ENCODE measurements at regions not wholly inside any gene's neighbourhood (a gene's known extent, or its start where the extent isn't known, plus 50 kb on each side); places are given as distances from the start of the nearest gene placed in this dataset.

- no peak for DNase-seq
- Mint-ChIP-seq H3K4me3 (no peak overlapping the region), H3K27ac (no peak overlapping the region), H3K9me3 (peaks cover 7% of the 10 kb centered on the region), H3K36me3 (ENCODE audit: low read depth) (no peaks in the 10 kb centered on the region), H3K27me3 (no peaks in the 10 kb centered on the region), H3K4me1 (no peaks in the 10 kb centered on the region)
- ChIA-PET CTCF (no interaction called here), POLR2A (no interaction called here)
Measured at GRCh38 chr2:19009510-19009909, 348.9 kb downstream of the OSR1 start.

GRCh38 chr2:19003554-19003953 lies 354.9 kb downstream of the OSR1 start:
- DNase-seq: no peak
- H3K27me3 Mint-ChIP-seq: no peaks in the 10 kb centered on the region
- peaks cover 4% of the 10 kb centered on the region for H3K9me3 Mint-ChIP-seq
- POLR2A ChIA-PET: no interaction called here
- no peak overlapping the region for H3K27ac Mint-ChIP-seq
- H3K4me1 Mint-ChIP-seq: no peaks in the 10 kb centered on the region
- H3K4me3 Mint-ChIP-seq: no peak overlapping the region
- CTCF ChIA-PET: no interaction called here
- no peaks in the 10 kb centered on the region for H3K36me3 Mint-ChIP-seq (ENCODE audit: low read depth)

- POLR2A ChIA-PET: no interaction called here
- H3K4me1 Mint-ChIP-seq: no peaks in the 10 kb centered on the region
- H3K27me3 Mint-ChIP-seq: no peaks in the 10 kb centered on the region
- DNase-seq: no peak
- CTCF ChIA-PET: no interaction called here
- H3K36me3 Mint-ChIP-seq (ENCODE audit: low read depth): no peaks in the 10 kb centered on the region
- no peak overlapping the region for H3K27ac Mint-ChIP-seq
- no peaks in the 10 kb centered on the region for H3K9me3 Mint-ChIP-seq
- no peak overlapping the region for H3K4me3 Mint-ChIP-seq
Measured at GRCh38 chr2:19000776-19001175, 357.6 kb downstream of the OSR1 start.

GRCh38 chr2:18999198-18999597 lies 359.2 kb downstream of the OSR1 start:
- Mint-ChIP-seq H3K4me3 (no peak overlapping the region), H3K27me3 (no peaks in the 10 kb centered on the region), H3K36me3 (ENCODE audit: low read depth) (no peaks in the 10 kb centered on the region), H3K9me3 (no peaks in the 10 kb centered on the region), H3K27ac (no peak overlapping the region), H3K4me1 (no peaks in the 10 kb centered on the region)
- CTCF ChIA-PET: no interaction called here
- POLR2A ChIA-PET: no interaction called here
- no peak for DNase-seq

GRCh38 chr2:18998491-18998890 lies 359.9 kb downstream of the OSR1 start:
- Mint-ChIP-seq H3K9me3 (no peaks in the 10 kb centered on the region), H3K36me3 (ENCODE audit: low read depth) (no peaks in the 10 kb centered on the region), H3K27me3 (no peaks in the 10 kb centered on the region), H3K4me3 (no peak overlapping the region), H3K27ac (no peak overlapping the region), H3K4me1 (no peaks in the 10 kb centered on the region)
- ChIA-PET POLR2A (no interaction called here), CTCF (interaction anchor here (0.6 kb wide), 1 partner anchor 46 kb away, joined by 3 read pairs; no protein-coding TSS in a partner anchor)
- no peak for DNase-seq

- no peaks in the 10 kb centered on the region for H3K27me3 Mint-ChIP-seq
- POLR2A ChIA-PET: no interaction called here
Measured at GRCh38 chr2:18993756-18994338, 364.6 kb downstream of the OSR1 start.

GRCh38 chr2:18991177-18992168 lies 366.9 kb downstream of the OSR1 start:
- no peaks in the 10 kb centered on the region for H3K4me1 Mint-ChIP-seq
- H3K4me3 Mint-ChIP-seq: no peak overlapping the region
- H3K27me3 Mint-ChIP-seq: no peaks in the 10 kb centered on the region
- no peak overlapping the region for H3K27ac Mint-ChIP-seq
- POLR2A ChIA-PET: no interaction called here
- DNase-seq: no peak
- H3K36me3 Mint-ChIP-seq (ENCODE audit: low read depth): no peaks in the 10 kb centered on the region
- no peaks in the 10 kb centered on the region for H3K9me3 Mint-ChIP-seq
- CTCF ChIA-PET: no interaction called here

More at GRCh38 chr2:18993756-18994338, 364.6 kb downstream of the OSR1 start:
- Mint-ChIP-seq H3K4me3 (no peak overlapping the region), H3K36me3 (ENCODE audit: low read depth) (no peaks in the 10 kb centered on the region), H3K27ac (no peak overlapping the region), H3K4me1 (no peaks in the 10 kb centered on the region), H3K9me3 (no peaks in the 10 kb centered on the region)
- DNase-seq: no peak
- CTCF ChIA-PET: no interaction called here

- no peak for DNase-seq
- POLR2A ChIA-PET: no interaction called here
- Mint-ChIP-seq H3K4me3 (no peak overlapping the region), H3K36me3 (ENCODE audit: low read depth) (no peaks in the 10 kb centered on the region), H3K27me3 (no peaks in the 10 kb centered on the region), H3K4me1 (no peaks in the 10 kb centered on the region), H3K9me3 (no peaks in the 10 kb centered on the region), H3K27ac (no peak overlapping the region)
- CTCF ChIA-PET: interaction anchor here (0.6 kb wide), 1 partner anchor 667 kb away, joined by 5 read pairs; no protein-coding TSS in a partner anchor
Measured at GRCh38 chr2:18988631-18989232, 369.7 kb downstream of the OSR1 start.

GRCh38 chr2:18987592-18988073 lies 370.8 kb downstream of the OSR1 start:
- Mint-ChIP-seq H3K27ac (no peak overlapping the region), H3K9me3 (no peaks in the 10 kb centered on the region), H3K4me3 (no peak overlapping the region), H3K36me3 (ENCODE audit: low read depth) (no peaks in the 10 kb centered on the region), H3K27me3 (no peaks in the 10 kb centered on the region), H3K4me1 (no peaks in the 10 kb centered on the region)
- ChIA-PET CTCF (no interaction called here), POLR2A (no interaction called here)
- DNase-seq: no peak

- H3K4me1 Mint-ChIP-seq: no peaks in the 10 kb centered on the region
- no peak overlapping the region for H3K27ac Mint-ChIP-seq
- H3K27me3 Mint-ChIP-seq: no peaks in the 10 kb centered on the region
- no peaks in the 10 kb centered on the region for H3K9me3 Mint-ChIP-seq
- H3K4me3 Mint-ChIP-seq: no peak overlapping the region
- POLR2A ChIA-PET: no interaction called here
- CTCF ChIA-PET: no interaction called here
- H3K36me3 Mint-ChIP-seq (ENCODE audit: low read depth): no peaks in the 10 kb centered on the region
- DNase-seq: no peak
Measured at GRCh38 chr2:18987016-18987415, 371.4 kb downstream of the OSR1 start.

GRCh38 chr2:18986046-18986445 lies 372.4 kb downstream of the OSR1 start:
- Mint-ChIP-seq H3K4me1 (no peaks in the 10 kb centered on the region), H3K27ac (no peak overlapping the region), H3K36me3 (ENCODE audit: low read depth) (no peaks in the 10 kb centered on the region), H3K27me3 (no peaks in the 10 kb centered on the region), H3K4me3 (no peak overlapping the region), H3K9me3 (no peaks in the 10 kb centered on the region)
- DNase-seq: no peak
- CTCF ChIA-PET: no interaction called here
- POLR2A ChIA-PET: no interaction called here

- H3K27ac Mint-ChIP-seq: no peak overlapping the region
Measured at GRCh38 chr2:18980786-18981430, 377.5 kb downstream of the OSR1 start.

More at GRCh38 chr2:18980786-18981430, 377.5 kb downstream of the OSR1 start:
- no peak for DNase-seq
- POLR2A ChIA-PET: no interaction called here
- H3K27me3 Mint-ChIP-seq: no peaks in the 10 kb centered on the region
- no peak overlapping the region for H3K4me3 Mint-ChIP-seq
- CTCF ChIA-PET: no interaction called here
- no peaks in the 10 kb centered on the region for H3K4me1 Mint-ChIP-seq
- H3K9me3 Mint-ChIP-seq: peaks cover 4% of the 10 kb centered on the region
- H3K36me3 Mint-ChIP-seq (ENCODE audit: low read depth): no peaks in the 10 kb centered on the region
